ENCODE measurements at regions not wholly inside any gene's neighbourhood (a gene's known extent, or its start where the extent isn't known, plus 50 kb on each side); places are given as distances from the start of the nearest gene placed in this dataset.

DNA sequence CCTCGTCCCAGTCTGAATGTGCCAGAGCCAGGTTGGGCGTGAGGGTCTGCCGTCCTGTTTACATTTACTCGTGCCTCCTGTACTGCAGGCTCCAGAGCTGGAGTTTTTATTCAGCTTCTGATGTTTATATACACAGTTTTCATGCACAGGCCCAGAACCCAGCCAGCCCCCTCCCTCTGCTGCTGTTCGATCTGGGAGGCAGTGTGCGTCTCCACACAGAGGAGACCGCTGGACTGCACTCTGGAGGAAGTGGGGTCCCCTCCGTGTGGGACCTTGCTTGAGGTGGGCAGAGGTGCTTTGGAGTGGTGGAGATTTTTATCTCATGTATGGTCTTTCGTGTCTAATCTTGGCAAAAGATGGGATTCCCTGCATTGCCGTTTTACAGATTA is 90.6 kb downstream of the GLI2 start:
- TF ChIP-seq CTCF (IDR thresholded peaks at IDR 0.05), result no peak
- TF ChIP-seq POLR2A (IDR thresholded peaks at IDR 0.05), result no peak
